ENCODE measurements at regions not wholly inside any gene's neighbourhood (a gene's known extent, or its start where the extent isn't known, plus 50 kb on each side); places are given as distances from the start of the nearest gene placed in this dataset.
"Not testable (repeated sequence)": the region's sequence is repeated elsewhere in the genome, so short reads cannot be mapped to it uniquely, and the experiment has no call there.

GRCh38 chr16:64718486-64718885, 403.4 kb downstream of the CDH11 start:
- no peak for DNase-seq

DNA sequence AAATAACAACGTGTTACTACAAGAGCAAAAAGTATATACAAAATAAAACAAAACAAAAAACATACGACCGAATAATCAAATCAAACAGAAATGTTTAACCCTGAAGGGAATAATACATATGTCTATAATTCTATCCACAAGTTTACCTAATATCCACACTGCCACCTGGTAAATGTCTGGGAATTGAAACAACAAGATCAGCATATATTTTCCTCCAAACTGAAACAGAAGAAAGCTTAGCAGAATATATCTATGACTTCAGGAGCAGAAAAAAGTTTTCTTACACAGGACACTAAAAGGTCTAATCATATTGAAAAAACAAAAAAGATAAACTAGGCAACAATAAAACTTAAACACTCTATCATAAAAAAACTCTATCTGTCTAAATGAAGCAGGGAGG, 404.0 kb downstream of the CDH11 start:
- no peak for DNase-seq

DNA sequence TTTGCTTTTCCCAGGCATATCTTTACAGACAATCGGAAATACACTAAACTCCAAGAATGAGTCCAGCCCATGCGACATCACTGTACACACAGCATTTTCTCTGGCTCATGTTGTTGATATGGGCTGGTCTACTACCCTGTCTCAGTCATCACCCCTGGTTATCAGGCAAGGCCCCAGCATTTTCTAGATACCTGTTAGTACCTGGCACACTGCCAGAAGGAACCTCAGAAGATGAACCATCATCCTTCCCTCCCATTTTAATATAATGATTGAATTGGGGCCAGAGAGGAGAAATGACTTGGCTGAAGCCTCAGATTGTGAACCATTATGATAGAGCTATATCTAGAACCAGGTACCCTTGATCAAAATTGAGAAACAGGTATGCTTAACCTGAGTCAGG, 406.2 kb downstream of the CDH11 start:
- no peak for DNase-seq

GRCh38 chr16:64712026-64712425, 409.8 kb downstream of the CDH11 start:
- no peak for DNase-seq

DNA sequence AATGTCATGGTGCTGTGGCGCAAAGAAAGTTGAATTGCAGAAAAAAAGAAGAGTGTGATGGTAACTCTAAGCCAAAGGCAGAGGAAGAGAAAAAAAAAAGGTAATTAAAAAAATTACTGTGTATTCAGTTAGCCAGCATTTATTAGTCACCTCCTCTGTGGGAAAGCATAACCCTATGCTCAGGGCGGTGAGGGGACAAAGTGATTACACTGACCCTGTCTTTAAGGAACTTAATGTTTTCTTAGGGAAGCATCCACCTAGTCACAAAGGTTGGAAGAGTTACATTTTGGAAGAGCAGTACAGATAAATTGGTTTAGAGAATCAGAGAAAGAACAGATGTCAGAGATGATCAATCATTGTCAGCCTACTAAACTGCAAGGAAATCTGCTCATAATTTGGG, 410.3 kb downstream of the CDH11 start:
- no peak for DNase-seq

- DNase-seq: no peak
Observed at GRCh38 chr16:64711026-64711425, 410.8 kb downstream of the CDH11 start.

DNA sequence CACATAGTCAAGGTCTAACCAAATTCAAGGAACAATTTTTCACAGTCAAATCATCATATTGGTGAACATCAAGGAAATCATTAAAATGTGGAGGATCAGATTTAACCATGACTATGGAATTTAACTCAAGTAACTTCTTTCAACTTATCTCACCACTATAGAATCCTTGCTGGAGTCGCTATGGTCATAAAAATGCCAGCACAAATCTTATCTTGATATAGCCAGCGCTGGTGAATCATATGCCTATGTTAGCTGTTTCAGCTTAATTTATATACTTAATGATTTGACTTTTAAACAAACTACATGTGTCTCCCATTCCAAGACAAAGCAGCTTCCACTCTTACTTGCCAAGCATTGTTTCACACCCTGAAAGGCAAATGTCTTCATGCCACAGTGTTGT, 416.4 kb downstream of the CDH11 start:
- no peak for DNase-seq

GRCh38 chr16:64704386-64704785, 417.5 kb downstream of the CDH11 start:
- DNase-seq: no peak

DNA sequence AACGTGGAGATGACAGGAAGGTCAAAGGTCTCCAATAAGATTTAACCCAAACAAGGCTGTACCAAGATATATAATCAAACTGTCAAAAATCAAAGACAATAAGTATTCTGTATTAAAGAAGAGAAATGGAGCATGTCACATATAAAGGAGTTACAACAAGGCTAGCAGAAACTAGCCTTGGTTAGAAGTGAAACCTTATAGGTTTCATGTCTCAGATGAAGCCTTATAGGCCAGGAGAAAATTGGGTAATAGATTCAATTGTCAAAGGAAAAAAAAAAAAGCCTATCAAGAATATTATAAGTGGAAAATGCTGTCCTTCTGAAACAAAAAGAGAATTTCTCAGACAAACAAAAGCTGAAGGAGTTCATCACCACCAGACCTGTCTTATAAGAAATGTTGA, 419.4 kb downstream of the CDH11 start:
- DNase-seq: no peak

GRCh38 chr16:64700628-64701027, 421.2 kb downstream of the CDH11 start:
- DNase-seq: no peak

DNA sequence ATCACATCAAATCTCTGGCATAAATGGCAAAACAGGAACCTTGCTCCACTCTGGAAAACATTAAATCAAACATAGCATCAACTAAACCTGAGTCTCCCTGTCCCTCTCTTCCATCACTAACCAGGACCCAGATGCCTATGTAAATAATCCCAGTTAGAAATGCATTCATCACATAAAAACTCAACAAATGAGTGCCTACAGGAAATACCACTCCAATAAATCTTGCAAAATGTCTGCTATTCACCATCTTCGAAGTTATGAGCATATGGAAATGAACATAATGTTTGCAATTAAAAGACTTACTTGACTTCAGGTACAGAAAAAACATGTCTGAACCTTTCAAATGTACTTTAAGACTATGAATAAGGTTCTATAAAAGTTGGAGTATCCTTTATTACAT, 425.0 kb downstream of the CDH11 start:
- no peak for DNase-seq

DNA sequence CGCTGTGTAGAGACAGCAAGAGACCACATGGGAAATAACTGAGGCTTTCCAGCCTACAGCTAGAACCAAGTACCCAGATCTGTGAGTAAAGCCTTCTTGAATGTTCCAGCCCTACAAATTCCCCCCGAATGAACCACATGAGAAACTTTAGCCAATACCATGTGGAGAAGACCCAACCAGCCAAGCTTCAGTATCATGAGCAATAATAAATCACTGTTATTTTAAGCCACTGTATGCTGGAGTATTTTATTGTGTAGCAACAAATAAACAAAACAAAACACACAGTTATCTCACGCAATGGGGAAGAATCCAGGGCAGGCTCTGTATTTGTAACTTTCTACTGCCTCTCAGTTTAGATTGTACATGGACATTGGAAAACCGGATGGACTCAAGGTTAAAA, 426.2 kb downstream of the CDH11 start:
- no peak for DNase-seq

GRCh38 chr16:64693946-64694345, 427.9 kb downstream of the CDH11 start:
- no peak for DNase-seq

GRCh38 chr16:64687786-64688185, 434.1 kb downstream of the CDH11 start:
- DNase-seq: no peak

DNA sequence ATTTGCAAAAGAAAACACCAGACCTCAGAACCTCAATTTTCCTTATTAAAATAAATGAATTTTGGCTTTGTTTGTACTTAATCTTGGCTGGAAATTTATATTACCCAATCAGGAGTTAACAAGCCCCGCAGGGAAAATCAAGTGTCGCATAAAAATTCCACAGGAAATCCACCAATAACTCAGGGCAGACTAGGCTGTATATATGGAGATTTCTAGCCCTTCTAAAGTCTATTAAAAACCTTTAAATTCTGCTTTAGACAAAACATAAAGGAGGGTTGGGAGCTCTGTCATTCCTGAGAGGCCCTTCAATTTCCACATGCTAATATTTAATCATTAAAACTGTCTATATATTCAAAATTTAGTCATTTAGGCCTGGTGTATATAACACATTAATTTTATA, 434.7 kb downstream of the CDH11 start:
- DNase-seq: no peak

GRCh38 chr16:64679976-64680690, 441.7 kb downstream of the CDH11 start:
- no peak for DNase-seq

GRCh38 chr16:64669573-64669972, 452.3 kb downstream of the CDH11 start:
- DNase-seq: peak; percentile 23

DNA sequence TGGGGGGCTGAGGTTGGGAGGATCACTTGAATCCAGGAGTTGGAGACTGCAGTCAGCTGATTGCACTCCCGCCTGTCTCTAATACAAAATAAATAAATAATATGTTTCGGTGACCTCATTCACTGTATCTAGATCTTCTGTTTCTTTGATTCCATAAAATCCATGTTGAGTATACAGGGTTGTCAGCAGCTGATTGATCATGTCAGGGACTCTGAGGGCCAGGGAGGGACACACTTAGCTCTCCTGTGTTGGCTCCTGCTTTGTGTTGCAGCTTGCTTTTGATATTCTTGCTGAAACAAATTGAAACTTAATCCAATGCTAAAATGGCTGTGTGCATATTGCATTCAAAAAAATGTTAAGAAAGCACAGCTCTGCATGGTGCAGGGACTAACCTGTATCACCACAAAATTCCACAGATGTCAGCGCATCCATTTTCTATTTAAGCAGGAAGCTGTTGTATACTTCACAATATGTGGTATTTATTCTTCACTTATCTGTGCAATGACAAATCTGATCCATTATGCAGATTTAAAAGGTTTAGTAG, 454.5 kb downstream of the CDH11 start:
- no peak for DNase-seq

GRCh38 chr16:64662312-64662711, 459.6 kb downstream of the CDH11 start:
- not testable (repeated sequence) for DNase-seq

DNA sequence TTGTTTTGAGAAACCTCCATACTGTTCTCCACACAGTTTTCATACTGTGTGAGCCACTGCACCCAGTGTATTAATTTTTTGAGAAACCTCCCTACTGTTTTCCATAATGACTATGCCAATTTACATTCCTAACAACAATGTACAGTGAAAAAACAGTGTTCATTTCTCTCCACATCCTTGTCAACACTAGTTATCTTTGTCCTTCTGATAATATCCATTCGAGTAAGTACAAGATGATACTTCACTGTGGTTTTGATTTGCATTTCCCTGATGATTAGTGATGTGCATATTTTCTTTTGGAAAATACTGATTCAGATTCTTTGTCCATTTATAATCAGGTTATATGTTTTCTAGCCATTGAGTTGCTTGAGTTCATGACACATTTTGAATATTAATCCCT, 462.0 kb downstream of the CDH11 start:
- DNase-seq: no peak

GRCh38 chr16:64657316-64658011, 464.4 kb downstream of the CDH11 start:
- no peak for DNase-seq

DNA sequence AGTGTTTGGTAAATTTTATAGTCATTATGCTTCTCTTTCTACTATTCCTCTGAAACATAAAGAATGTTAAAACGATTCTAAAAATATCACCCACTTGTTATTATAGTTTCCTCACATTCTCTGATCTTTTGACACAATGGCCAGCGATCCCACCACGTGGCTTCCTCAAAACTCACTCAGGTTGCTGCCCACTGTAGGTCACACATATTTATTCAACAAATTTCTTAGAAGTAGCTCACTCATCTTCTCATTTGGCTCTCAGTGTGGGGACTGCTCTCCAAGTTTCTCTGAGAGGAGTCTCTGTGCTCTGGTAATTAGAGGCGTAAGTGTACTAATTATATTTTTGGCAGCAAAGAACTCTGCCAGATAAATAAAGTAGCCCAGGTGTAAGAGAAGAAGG, 465.4 kb downstream of the CDH11 start:
- DNase-seq: peak; percentile 27

GRCh38 chr16:64654178-64654577, 467.7 kb downstream of the CDH11 start:
- DNase-seq: no peak

GRCh38 chr16:64648282-64648681, 473.6 kb downstream of the CDH11 start:
- DNase-seq: no peak

GRCh38 chr16:64641343-64641742, 480.5 kb downstream of the CDH11 start:
- DNase-seq: no peak

Data from RPMI8226 (cell line).